Renal pelvis (tissue), 1 donor: ENCODE measurements at regions not wholly inside any gene's neighbourhood (a gene's known extent, or its start where the extent isn't known, plus 50 kb on each side); places are given as distances from the start of the nearest gene placed in this dataset.

Experiments used
- DNase-seq: peaks from one replicate; pipeline ENCODE4 v3.0.0-alpha.2; 2013

GRCh38 chr3:76694063-76694462 is 345.8 kb upstream of the ROBO2 start:
- DNase-seq = peak; percentile 24

- DNase-seq = no peak
Observed at GRCh38 chr3:76698136-76698706, 341.7 kb upstream of the ROBO2 start.

GRCh38 chr3:76699846-76700245 is 340.1 kb upstream of the ROBO2 start:
- no peak for DNase-seq

- no peak for DNase-seq
Observed at GRCh38 chr3:76700323-76700722, 339.6 kb upstream of the ROBO2 start.

GRCh38 chr3:76702676-76703075 is 337.2 kb upstream of the ROBO2 start:
- no peak for DNase-seq

GRCh38 chr3:76715426-76715825 is 324.5 kb upstream of the ROBO2 start:
- DNase-seq = no peak

GRCh38 chr3:76723366-76723765 is 316.5 kb upstream of the ROBO2 start:
- no peak for DNase-seq

- DNase-seq = no peak
Observed at GRCh38 chr3:76724075-76724474, 315.8 kb upstream of the ROBO2 start.

- DNase-seq = no peak
Observed at GRCh38 chr3:76724706-76725105, 315.2 kb upstream of the ROBO2 start.

GRCh38 chr3:76726034-76726433 is 313.9 kb upstream of the ROBO2 start:
- no peak for DNase-seq

- DNase-seq = no peak
Observed at GRCh38 chr3:76728426-76728825, 311.5 kb upstream of the ROBO2 start.

- DNase-seq = no peak
Observed at GRCh38 chr3:76731471-76731870, 308.4 kb upstream of the ROBO2 start.

- DNase-seq = no peak
Observed at GRCh38 chr3:76733073-76733759, 306.7 kb upstream of the ROBO2 start.

- DNase-seq = no peak
Observed at GRCh38 chr3:76735152-76735551, 304.7 kb upstream of the ROBO2 start.

- peak; percentile 29 for DNase-seq
Observed at GRCh38 chr3:76753599-76753998, 286.3 kb upstream of the ROBO2 start.

- DNase-seq = no peak
Observed at GRCh38 chr3:76754247-76754646, 285.7 kb upstream of the ROBO2 start.

GRCh38 chr3:76756577-76756976 is 283.3 kb upstream of the ROBO2 start:
- no peak for DNase-seq

- no peak for DNase-seq
Observed at GRCh38 chr3:76760336-76760735, 279.6 kb upstream of the ROBO2 start.

GRCh38 chr3:76765511-76765910 is 274.4 kb upstream of the ROBO2 start:
- no peak for DNase-seq

- no peak for DNase-seq
Observed at GRCh38 chr3:76768912-76769311, 271.0 kb upstream of the ROBO2 start.

GRCh38 chr3:76776927-76777326 is 263.0 kb upstream of the ROBO2 start:
- no peak for DNase-seq

- DNase-seq = no peak
Observed at GRCh38 chr3:76788206-76788605, 251.7 kb upstream of the ROBO2 start.

- no peak for DNase-seq
Observed at GRCh38 chr3:76789237-76789636, 250.7 kb upstream of the ROBO2 start.

GRCh38 chr3:76811418-76811817 is 228.5 kb upstream of the ROBO2 start:
- DNase-seq = no peak
